Fibroblast of pulmonary artery (primary cell): ENCODE measurements at regions not wholly inside any gene's neighbourhood (a gene's known extent, or its start where the extent isn't known, plus 50 kb on each side); places are given as distances from the start of the nearest gene placed in this dataset.

Source experiments
- DNase-seq: peaks from one replicate; pipeline ENCODE4 v3.0.0-alpha.2; 2010; ENCODE audit warnings: low read depth
- H3K4me3 ChIP-seq: replicated peaks from 2 replicates; pipeline ENCODE4 v1.5.1; 2011; ENCODE audit warnings: low read depth, mild to moderate bottlenecking, control low read depth, low read length, moderate library complexity
- TF ChIP-seq, protein P1 (sequence below): IDR thresholded peaks from 2 replicates; pipeline ENCODE4 v1.5.1; 2011; ENCODE audit warnings: mild to moderate bottlenecking, control low read depth, low read length, inconsistent platforms; ENCODE audit errors: missing control alignments

DNA sequence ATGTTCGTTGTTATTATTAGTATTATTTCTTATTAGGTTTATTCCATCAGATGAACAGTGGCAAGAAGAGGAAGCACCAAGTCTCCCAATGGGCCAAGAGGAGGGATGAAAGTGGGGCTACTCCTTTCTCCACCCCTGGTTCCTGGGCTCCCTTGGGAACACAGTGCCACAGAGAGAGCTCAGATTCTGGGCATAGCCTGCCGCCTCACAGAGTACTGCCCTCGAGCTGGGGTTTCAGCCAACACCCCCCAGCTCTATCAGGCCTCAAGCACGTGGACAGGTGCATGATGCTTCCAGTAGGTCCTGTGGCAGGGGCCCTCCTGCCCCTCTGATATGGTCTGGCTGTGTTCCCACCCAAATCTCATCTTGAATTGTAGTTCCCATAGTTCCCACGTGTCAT is 103.6 kb upstream of the RNF32 start:
- no peak overlapping the region for H3K4me3 ChIP-seq
- no peak for DNase-seq
- TF ChIP-seq, protein P1, sequence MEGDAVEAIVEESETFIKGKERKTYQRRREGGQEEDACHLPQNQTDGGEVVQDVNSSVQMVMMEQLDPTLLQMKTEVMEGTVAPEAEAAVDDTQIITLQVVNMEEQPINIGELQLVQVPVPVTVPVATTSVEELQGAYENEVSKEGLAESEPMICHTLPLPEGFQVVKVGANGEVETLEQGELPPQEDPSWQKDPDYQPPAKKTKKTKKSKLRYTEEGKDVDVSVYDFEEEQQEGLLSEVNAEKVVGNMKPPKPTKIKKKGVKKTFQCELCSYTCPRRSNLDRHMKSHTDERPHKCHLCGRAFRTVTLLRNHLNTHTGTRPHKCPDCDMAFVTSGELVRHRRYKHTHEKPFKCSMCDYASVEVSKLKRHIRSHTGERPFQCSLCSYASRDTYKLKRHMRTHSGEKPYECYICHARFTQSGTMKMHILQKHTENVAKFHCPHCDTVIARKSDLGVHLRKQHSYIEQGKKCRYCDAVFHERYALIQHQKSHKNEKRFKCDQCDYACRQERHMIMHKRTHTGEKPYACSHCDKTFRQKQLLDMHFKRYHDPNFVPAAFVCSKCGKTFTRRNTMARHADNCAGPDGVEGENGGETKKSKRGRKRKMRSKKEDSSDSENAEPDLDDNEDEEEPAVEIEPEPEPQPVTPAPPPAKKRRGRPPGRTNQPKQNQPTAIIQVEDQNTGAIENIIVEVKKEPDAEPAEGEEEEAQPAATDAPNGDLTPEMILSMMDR, result no peak

DNA sequence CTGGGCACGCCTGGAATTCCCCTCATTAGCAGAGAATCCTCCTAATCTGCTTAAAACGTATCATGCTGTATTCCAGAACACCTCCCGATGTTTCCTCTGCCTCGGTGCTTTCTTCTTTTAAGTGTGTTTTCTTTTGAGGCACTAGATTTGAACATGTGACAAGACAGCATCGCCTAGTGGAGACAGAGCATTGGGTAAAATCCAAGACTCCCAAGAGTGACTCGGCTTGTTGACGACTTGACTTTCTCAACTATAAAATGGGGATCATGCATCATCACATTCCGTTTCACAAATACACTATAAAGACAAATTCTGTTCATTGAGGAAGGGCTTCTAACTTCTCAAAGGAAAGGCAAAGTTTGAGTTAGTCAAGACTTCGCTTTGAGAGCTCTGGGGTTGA is 105.6 kb upstream of the RNF32 start:
- no peak for DNase-seq
- TF ChIP-seq, protein P1, result no peak
- H3K4me3 ChIP-seq, result no peak overlapping the region

DNA sequence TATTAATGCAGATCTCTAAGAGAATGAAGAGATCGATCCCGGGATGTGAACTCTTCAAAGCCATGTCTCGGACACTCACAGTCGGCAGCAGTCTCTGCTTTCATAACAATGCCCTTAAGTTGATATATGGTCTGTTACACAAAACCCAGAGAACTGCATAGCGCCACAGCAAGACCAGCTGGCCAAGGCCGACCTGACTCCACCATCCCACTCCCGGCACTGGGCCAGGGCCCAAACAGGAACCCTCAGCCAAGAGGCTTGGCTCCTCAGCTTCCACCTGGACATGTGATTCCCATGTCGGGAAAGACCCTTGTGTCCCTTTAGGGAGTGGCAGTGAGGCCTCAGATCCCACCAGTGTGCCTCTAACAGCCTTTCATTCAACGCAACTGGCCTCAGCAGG is 106.6 kb upstream of the RNF32 start:
- TF ChIP-seq, protein P1, result no peak
- DNase-seq, result no peak
- H3K4me3 ChIP-seq, result no peak overlapping the region

DNA sequence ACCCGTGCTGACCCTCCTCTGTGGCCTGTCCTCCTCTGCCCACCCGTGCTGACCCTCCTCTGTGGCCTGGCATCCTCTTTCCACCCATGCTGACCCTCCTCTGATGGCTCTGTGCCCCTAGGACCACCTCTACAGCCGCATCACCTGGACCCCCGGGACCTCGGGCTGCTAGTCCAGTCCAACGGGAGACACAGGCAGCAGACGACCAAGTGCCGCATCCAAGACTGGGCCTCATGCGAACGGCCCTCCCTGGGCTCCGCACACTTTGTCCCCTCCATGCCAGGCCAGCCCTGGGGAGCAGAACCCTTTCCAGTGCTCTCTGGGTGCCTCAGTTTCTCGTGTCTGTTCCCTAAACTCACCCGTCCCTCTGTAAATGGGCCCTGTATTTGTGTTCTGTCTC is 107.2 kb upstream of the RNF32 start:
- H3K4me3 ChIP-seq, result no peak overlapping the region
- no peak for DNase-seq
- TF ChIP-seq, protein P1, result no peak

DNA sequence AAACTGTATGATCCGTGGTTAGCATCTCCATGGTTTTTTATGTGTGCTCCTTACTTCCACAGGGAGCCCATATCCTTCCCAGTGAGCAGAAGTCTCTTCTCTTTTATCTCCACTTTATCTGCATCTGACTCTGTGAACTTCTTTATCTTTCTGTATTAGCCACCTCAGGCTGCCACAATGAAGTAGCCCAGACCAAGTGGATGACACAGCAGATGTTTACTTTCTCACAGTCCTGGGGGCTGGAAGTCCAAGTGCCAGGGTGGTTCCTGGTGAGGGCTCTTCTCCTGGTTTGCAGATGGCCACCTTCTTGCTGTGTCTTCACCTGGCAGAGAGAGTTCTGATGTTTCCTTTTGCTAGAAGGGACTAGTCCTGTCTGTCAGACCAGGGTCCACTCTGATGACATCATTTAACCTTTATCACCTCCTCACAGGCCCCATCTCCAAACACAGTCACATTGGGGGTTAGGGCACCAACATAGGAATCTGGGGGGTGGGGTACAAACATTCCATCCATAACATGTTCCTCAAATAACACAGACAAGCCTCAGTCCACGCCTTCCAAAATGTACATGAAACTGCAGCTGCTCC is 108.5 kb upstream of the RNF32 start:
- TF ChIP-seq, protein P1, result no peak
- DNase-seq, result no peak
- H3K4me3 ChIP-seq, result no peak overlapping the region

DNA sequence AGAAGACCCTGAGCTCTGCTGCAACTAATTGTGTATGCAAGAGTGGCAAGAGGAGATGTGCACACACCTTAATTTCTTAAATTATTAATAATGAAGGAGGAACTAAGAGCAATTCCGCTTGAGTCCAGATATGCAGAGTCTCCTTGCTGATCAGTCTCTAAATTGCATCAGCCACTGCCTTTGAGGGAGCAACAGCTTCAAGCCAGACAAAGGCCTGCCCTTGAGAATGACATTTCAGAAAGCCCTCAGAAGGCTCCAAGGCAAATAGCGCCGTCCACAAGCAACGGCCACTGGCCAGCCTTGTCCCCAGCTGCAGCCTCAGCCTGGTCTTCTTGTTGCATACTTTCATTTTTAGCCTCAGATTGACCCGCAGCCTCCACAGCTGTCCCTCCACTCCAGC is 110.6 kb upstream of the RNF32 start:
- TF ChIP-seq, protein P1, result no peak
- no peak for DNase-seq
- H3K4me3 ChIP-seq, result no peak overlapping the region

DNA sequence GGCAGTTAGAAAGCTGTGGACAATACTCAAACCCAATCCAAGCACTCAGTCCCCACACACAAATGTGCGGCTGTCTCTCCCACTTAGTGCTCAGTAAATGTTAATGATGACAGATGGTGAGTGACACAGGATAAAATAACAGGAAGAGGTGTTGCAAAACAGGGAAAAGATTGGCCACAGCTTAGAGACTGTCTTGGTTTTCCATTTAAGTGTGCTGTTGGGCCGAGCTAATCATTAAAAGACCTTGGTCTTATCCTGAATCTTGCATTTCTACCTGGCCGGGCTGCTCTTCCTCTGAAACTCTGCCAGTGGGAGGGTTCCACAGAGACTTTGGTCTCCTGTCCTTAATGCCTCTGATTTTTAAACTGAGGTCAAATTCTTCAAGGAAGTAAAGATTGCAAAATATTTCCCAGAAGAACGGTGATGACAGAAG is 113.1 kb upstream of the RNF32 start:
- H3K4me3 ChIP-seq, result no peak overlapping the region
- TF ChIP-seq, protein P1, result no peak
- no peak for DNase-seq
